Kidney epithelial cell (primary cell): ENCODE measurements at regions not wholly inside any gene's neighbourhood (a gene's known extent, or its start where the extent isn't known, plus 50 kb on each side); places are given as distances from the start of the nearest gene placed in this dataset.

Experiments
- DNase-seq: peaks from one replicate; pipeline ENCODE4 v3.0.0-alpha.2; 2010; ENCODE audit warnings: low read depth
- H3K27me3 ChIP-seq: 2 replicates; pipeline ENCODE4 v1.6.0; 2011; ENCODE audit warnings: low read length; ENCODE audit not compliant: control insufficient read depth, insufficient read depth
- H3K36me3 ChIP-seq: 2 replicates; pipeline ENCODE4 v1.5.1; 2011; ENCODE audit warnings: low read length; ENCODE audit not compliant: control insufficient read depth, insufficient read depth
- H3K4me3 ChIP-seq: 2 replicates; pipeline ENCODE4 v1.5.1; 2011; ENCODE audit warnings: low read depth, mild to moderate bottlenecking, control low read depth, low read length
- CTCF ChIP-seq: IDR thresholded peaks from 2 replicates; pipeline ENCODE4 v1.5.1; 2011; ENCODE audit warnings: mild to moderate bottlenecking, moderate library complexity, low read length, control low read depth, inconsistent platforms; ENCODE audit not compliant: insufficient read depth, poor library complexity, severe bottlenecking

GRCh38 chr20:24862186-24862585 is 86.9 kb upstream of the CST7 start:
- DNase-seq, result no peak
- Histone ChIP-seq H3K27me3 (no peaks in the 10 kb centered on the region), H3K36me3 (no peaks in the 10 kb centered on the region), H3K4me3 (no peak overlapping the region)
- TF ChIP-seq CTCF, result no peak

- H3K4me3 ChIP-seq, result no peak overlapping the region
- no peak for TF ChIP-seq CTCF
- no peaks in the 10 kb centered on the region for H3K27me3 ChIP-seq
- no peaks in the 10 kb centered on the region for H3K36me3 ChIP-seq
- DNase-seq, result no peak
These were observed 86.5 kb upstream of the CST7 start for GRCh38 chr20:24862606-24863005.

- Histone ChIP-seq H3K36me3 (no peaks in the 10 kb centered on the region), H3K27me3 (no peaks in the 10 kb centered on the region), H3K4me3 (no peak overlapping the region)
- no peak for TF ChIP-seq CTCF
- DNase-seq, result no peak
These were observed 85.7 kb upstream of the CST7 start for GRCh38 chr20:24863356-24863755.

- H3K27me3 ChIP-seq, result no peaks in the 10 kb centered on the region
- H3K36me3 ChIP-seq, result no peaks in the 10 kb centered on the region
- H3K4me3 ChIP-seq, result no peak overlapping the region
- DNase-seq, result no peak
- TF ChIP-seq CTCF, result no peak
These were observed 83.1 kb upstream of the CST7 start for GRCh38 chr20:24866008-24866407.

- TF ChIP-seq CTCF, result no peak
- no peak overlapping the region for H3K4me3 ChIP-seq
- no peak for DNase-seq
- H3K27me3 ChIP-seq, result no peaks in the 10 kb centered on the region
- no peaks in the 10 kb centered on the region for H3K36me3 ChIP-seq
These were observed 82.3 kb upstream of the CST7 start for GRCh38 chr20:24866742-24867141.

GRCh38 chr20:24867556-24867955 is 81.5 kb upstream of the CST7 start:
- H3K4me3 ChIP-seq, result no peak overlapping the region
- no peaks in the 10 kb centered on the region for H3K27me3 ChIP-seq
- DNase-seq, result no peak
- no peaks in the 10 kb centered on the region for H3K36me3 ChIP-seq
- no peak for TF ChIP-seq CTCF
